Central memory CD8-positive, alpha-beta T cell (primary cell): ENCODE measurements at regions not wholly inside any gene's neighbourhood (a gene's known extent, or its start where the extent isn't known, plus 50 kb on each side); places are given as distances from the start of the nearest gene placed in this dataset.
"Not testable (repeated sequence)": the region's sequence is repeated elsewhere in the genome, so short reads cannot be mapped to it uniquely, and the experiment has no call there.

Experiments used
- ATAC-seq: fragments of 150-1000 bp; cut with Tn5 transposase; replicated peaks from 2 replicates; pipeline ENCODE4 v1.10.0; 2022; ENCODE audit warnings: mild to moderate bottlenecking, moderate FRiP score, moderate number of reproducible peaks; ENCODE audit not compliant: poor library complexity, severe bottlenecking; ENCODE audit errors: extremely low read depth
- DNase-seq, 2 donors: peaks; one replicate each; pipeline ENCODE4 v3.0.0; 2021; ENCODE audit warnings: low spot score in 2 of 2
- H3K27ac Mint-ChIP-seq: one replicate; pipeline ENCODE4 v1.8.0; 2022; ENCODE audit warnings: low read depth, mild to moderate bottlenecking, moderate library complexity, mixed read lengths
- H3K27me3 Mint-ChIP-seq: one replicate; pipeline ENCODE4 v1.8.0; 2022; ENCODE audit warnings: mixed read lengths
- H3K36me3 Mint-ChIP-seq: one replicate; pipeline ENCODE4 v1.8.0; 2022; ENCODE audit warnings: mild to moderate bottlenecking, moderate library complexity, mixed read lengths; ENCODE audit not compliant: insufficient read depth
- H3K4me1 Mint-ChIP-seq: one replicate; pipeline ENCODE4 v1.8.0; 2022; ENCODE audit warnings: mixed read lengths
- H3K4me3 Mint-ChIP-seq: one replicate; pipeline ENCODE4 v1.8.0; 2022; ENCODE audit warnings: mild to moderate bottlenecking, moderate library complexity, mixed read lengths
- H3K9me3 Mint-ChIP-seq: one replicate; pipeline ENCODE4 v1.8.0; 2022; ENCODE audit warnings: mixed read lengths

GRCh38 chr7:56375173-56375572 lies 259.0 kb upstream of the NUPR2 start:
- no peak overlapping the region for H3K4me3 Mint-ChIP-seq

GRCh38 chr7:56374666-56375065 lies 258.4 kb upstream of the NUPR2 start:
- H3K9me3 Mint-ChIP-seq, DNase-seq, H3K27me3 Mint-ChIP-seq, ATAC-seq, H3K4me3 Mint-ChIP-seq, H3K36me3 Mint-ChIP-seq, H3K27ac Mint-ChIP-seq, H3K4me1 Mint-ChIP-seq: not testable (repeated sequence)

More at GRCh38 chr7:56375173-56375572, 259.0 kb upstream of the NUPR2 start:
- Mint-ChIP-seq H3K27ac (no peak overlapping the region), H3K27me3 (no peaks in the 10 kb centered on the region), H3K36me3 (no peaks in the 10 kb centered on the region), H3K4me1 (no peaks in the 10 kb centered on the region), H3K9me3 (no peaks in the 10 kb centered on the region)
- ATAC-seq (no peak), DNase-seq (no peak)

- not testable (repeated sequence) for H3K27ac Mint-ChIP-seq
Observed at GRCh38 chr7:56373314-56373713, 257.1 kb upstream of the NUPR2 start.

GRCh38 chr7:56371792-56372191 lies 255.6 kb upstream of the NUPR2 start:
- not testable (repeated sequence) for H3K27me3 Mint-ChIP-seq, H3K4me1 Mint-ChIP-seq, H3K36me3 Mint-ChIP-seq, H3K27ac Mint-ChIP-seq, ATAC-seq, H3K4me3 Mint-ChIP-seq, H3K9me3 Mint-ChIP-seq
- DNase-seq: peak; percentile 49 to 60

More at GRCh38 chr7:56373314-56373713, 257.1 kb upstream of the NUPR2 start:
- not testable (repeated sequence) for H3K4me1 Mint-ChIP-seq, H3K27me3 Mint-ChIP-seq, ATAC-seq, H3K9me3 Mint-ChIP-seq, H3K36me3 Mint-ChIP-seq, H3K4me3 Mint-ChIP-seq
- peak; percentile 82 to 87 for DNase-seq

- not testable (repeated sequence) for DNase-seq, H3K9me3 Mint-ChIP-seq, H3K4me3 Mint-ChIP-seq, H3K27me3 Mint-ChIP-seq, H3K27ac Mint-ChIP-seq, H3K36me3 Mint-ChIP-seq, H3K4me1 Mint-ChIP-seq
- peak; percentile 24 for ATAC-seq
Observed at GRCh38 chr7:56370208-56370872, 254.1 kb upstream of the NUPR2 start.

GRCh38 chr7:56367914-56368313 lies 251.7 kb upstream of the NUPR2 start:
- not testable (repeated sequence) for H3K36me3 Mint-ChIP-seq, DNase-seq, H3K4me3 Mint-ChIP-seq, H3K27me3 Mint-ChIP-seq, H3K9me3 Mint-ChIP-seq, ATAC-seq, H3K27ac Mint-ChIP-seq, H3K4me1 Mint-ChIP-seq

GRCh38 chr7:56367411-56367810 lies 251.2 kb upstream of the NUPR2 start:
- not testable (repeated sequence) for H3K27ac Mint-ChIP-seq, H3K27me3 Mint-ChIP-seq

GRCh38 chr7:56366701-56367100 lies 250.5 kb upstream of the NUPR2 start:
- H3K27ac Mint-ChIP-seq, H3K36me3 Mint-ChIP-seq, H3K4me1 Mint-ChIP-seq, H3K4me3 Mint-ChIP-seq, H3K27me3 Mint-ChIP-seq, ATAC-seq, DNase-seq, H3K9me3 Mint-ChIP-seq: not testable (repeated sequence)

More at GRCh38 chr7:56367411-56367810, 251.2 kb upstream of the NUPR2 start:
- not testable (repeated sequence) for H3K36me3 Mint-ChIP-seq, ATAC-seq, H3K4me3 Mint-ChIP-seq, H3K9me3 Mint-ChIP-seq, H3K4me1 Mint-ChIP-seq
- peak in 1 of 2 donors; percentile 15 for DNase-seq

- H3K4me1 Mint-ChIP-seq, ATAC-seq, H3K4me3 Mint-ChIP-seq, DNase-seq, H3K27ac Mint-ChIP-seq, H3K27me3 Mint-ChIP-seq, H3K36me3 Mint-ChIP-seq, H3K9me3 Mint-ChIP-seq: not testable (repeated sequence)
Observed at GRCh38 chr7:56352576-56352975, 236.4 kb upstream of the NUPR2 start.

GRCh38 chr7:56351181-56351580 lies 235.0 kb upstream of the NUPR2 start:
- not testable (repeated sequence) for H3K27me3 Mint-ChIP-seq, H3K9me3 Mint-ChIP-seq, H3K27ac Mint-ChIP-seq, DNase-seq, ATAC-seq, H3K36me3 Mint-ChIP-seq, H3K4me1 Mint-ChIP-seq, H3K4me3 Mint-ChIP-seq

- H3K36me3 Mint-ChIP-seq, H3K27me3 Mint-ChIP-seq, H3K27ac Mint-ChIP-seq, H3K4me1 Mint-ChIP-seq, DNase-seq, H3K4me3 Mint-ChIP-seq, H3K9me3 Mint-ChIP-seq, ATAC-seq: not testable (repeated sequence)
Observed at GRCh38 chr7:56348311-56348710, 232.1 kb upstream of the NUPR2 start.

- not testable (repeated sequence) for H3K27ac Mint-ChIP-seq, DNase-seq, H3K36me3 Mint-ChIP-seq, H3K4me1 Mint-ChIP-seq, H3K27me3 Mint-ChIP-seq, H3K4me3 Mint-ChIP-seq, ATAC-seq
- peaks cover 19% of the 10 kb centered on the region for H3K9me3 Mint-ChIP-seq
Observed at GRCh38 chr7:56328327-56328726, 212.1 kb upstream of the NUPR2 start.

- no peaks in the 10 kb centered on the region for H3K36me3 Mint-ChIP-seq
- H3K9me3 Mint-ChIP-seq: peaks cover 23% of the 10 kb centered on the region
- DNase-seq (no peak), ATAC-seq (no peak)
- no peaks in the 10 kb centered on the region for H3K4me1 Mint-ChIP-seq
- no peak overlapping the region for H3K4me3 Mint-ChIP-seq
- H3K27me3 Mint-ChIP-seq: no peaks in the 10 kb centered on the region
- no peak overlapping the region for H3K27ac Mint-ChIP-seq
Observed at GRCh38 chr7:56290548-56290947, 174.3 kb upstream of the NUPR2 start.
